MM.1S (cell line): ENCODE measurements at regions not wholly inside any gene's neighbourhood (a gene's known extent, or its start where the extent isn't known, plus 50 kb on each side); places are given as distances from the start of the nearest gene placed in this dataset.

Experiments used
- CTCF ChIP-seq: fragments of 300-600 bp; sonication (generic); IDR thresholded peaks from 2 replicates; pipeline ENCODE4 v1.5.1; 2016; ENCODE audit warnings: antibody characterized with exemption, low read length, mixed read lengths
- EZH2 ChIP-seq: fragments of 300-600 bp; sonication (generic); optimal IDR thresholded peaks from 2 replicates; pipeline ENCODE3; 2017; ENCODE audit warnings: low read depth, mild to moderate bottlenecking, antibody characterized with exemption, low read length, mixed read lengths
- EZH2phosphoT487 ChIP-seq: fragments of 300-600 bp; sonication (generic); IDR thresholded peaks from 2 replicates; pipeline ENCODE4 v1.6.1; 2018; ENCODE audit warnings: antibody characterized with exemption, low read length

GRCh38 chr9:82313697-82314096, 325.1 kb downstream of the SPATA31D1 start:
- TF ChIP-seq CTCF (no peak), EZH2phosphoT487 (no peak), EZH2 (no peak)
